ENCODE measurements at regions not wholly inside any gene's neighbourhood (a gene's known extent, or its start where the extent isn't known, plus 50 kb on each side); places are given as distances from the start of the nearest gene placed in this dataset.

DNA sequence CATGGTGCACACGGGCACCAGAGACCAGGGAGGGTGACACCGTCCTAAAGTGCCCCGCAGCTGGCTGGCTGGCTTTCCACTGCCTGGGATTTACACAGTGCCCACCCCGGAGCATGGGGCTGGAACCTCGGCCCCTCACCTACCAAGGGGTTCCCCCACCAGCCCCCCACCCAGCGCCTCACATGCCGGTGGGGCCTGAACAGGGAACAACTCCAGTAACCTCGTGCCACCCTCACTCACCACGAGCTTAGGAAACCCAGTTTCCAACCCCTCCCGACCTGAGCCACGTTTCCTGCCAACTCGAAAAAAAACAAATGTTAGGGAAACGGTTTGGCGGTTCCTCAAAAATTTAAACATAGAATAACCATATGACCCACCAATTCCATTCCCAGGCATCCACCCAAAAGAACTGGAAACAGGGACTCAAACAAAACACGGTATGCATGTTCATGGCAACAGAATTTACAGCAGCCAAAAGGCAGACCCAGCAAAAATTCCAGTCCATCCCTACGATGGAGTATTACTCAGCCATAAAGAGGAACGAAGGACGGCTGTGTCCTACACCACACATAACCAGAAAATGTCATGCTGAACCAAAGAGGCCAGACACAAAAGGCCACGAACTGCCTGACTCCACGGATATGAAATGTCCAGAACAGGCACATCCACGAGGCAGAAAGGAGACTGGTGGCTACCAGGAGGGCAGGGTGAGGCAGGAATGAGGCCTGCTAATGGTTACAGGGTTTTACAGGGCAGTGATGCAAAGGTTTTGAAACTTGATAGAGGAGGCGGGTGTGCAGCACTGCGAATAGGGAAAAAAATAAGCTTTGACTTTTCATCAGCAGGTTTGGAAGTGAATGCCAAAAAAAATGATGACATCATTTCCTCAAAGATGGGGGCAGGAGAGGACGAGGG lies 68.9 kb downstream of the NCOR2 start:
- H3K27ac ChIP-seq (ENCODE audit: low read length) = no peak overlapping the region

DNA sequence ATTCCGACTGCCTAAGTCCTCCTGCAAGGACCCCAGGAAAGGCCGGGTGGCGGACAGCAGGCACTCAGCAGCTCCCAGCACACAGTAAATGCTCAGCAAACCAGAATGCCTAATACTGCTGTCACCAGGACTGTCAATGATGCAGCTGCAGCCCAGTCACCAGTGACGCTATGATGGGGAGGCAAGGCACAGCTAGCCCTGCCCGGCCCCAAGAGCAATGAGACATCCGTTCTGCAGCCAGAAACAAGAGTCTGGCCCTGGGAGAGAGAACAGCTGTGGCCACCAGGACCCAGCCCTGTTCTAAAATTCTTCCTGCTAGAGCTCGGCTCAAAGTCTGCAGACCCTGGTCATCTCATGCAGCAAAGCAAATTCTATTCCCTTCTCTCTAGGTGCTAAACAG lies 69.8 kb downstream of the NCOR2 start:
- BruUV-seq (replicated peaks) = no TSS peak
- no peaks in the 10 kb centered on the region; the same call in 1 of the 2 replicates for H3K36me3 ChIP-seq (ENCODE audit: low read depth, low read length)
- DNase-seq (no peak), ATAC-seq (no peak)
- H3K27me3 ChIP-seq (ENCODE audit: low read length) = no peaks in the 10 kb centered on the region
- peaks cover 13% of the 10 kb centered on the region; the same call in 1 of the 2 replicates for H4K20me1 ChIP-seq (ENCODE audit: low read length)
- no peak overlapping the region for H3K9ac ChIP-seq (ENCODE audit: low read length)
- H2AFZ ChIP-seq (ENCODE audit: low read length) = no peak overlapping the region
- CTCF ChIA-PET = no interaction called here
- H3K4me3 ChIP-seq (ENCODE audit: low read length) = no peak overlapping the region
- POLR2A ChIA-PET (ENCODE audit: unreplicated experiment) = interaction anchor here (0.6 kb wide), 1 partner anchor 22 kb away, joined by 7 read pairs; no protein-coding TSS in a partner anchor
- intact Hi-C loops (cut with micrococcal nuclease) = no loop called here
- no peaks in the 10 kb centered on the region; the same call in 1 of the 2 replicates for H3K4me1 ChIP-seq (ENCODE audit: insufficient read depth, low read length)
- no peaks in the 10 kb centered on the region for H3K9me3 ChIP-seq (ENCODE audit: low read length)
- H3K79me2 ChIP-seq (ENCODE audit: low read length) = peaks cover 40% of the 10 kb centered on the region
- H3F3A ChIP-seq (ENCODE audit: low read length, unreplicated experiment) = no peaks in the 10 kb centered on the region
- TF ChIP-seq EZH2phosphoT487 (IDR thresholded peaks at IDR 0.05; ENCODE audit: borderline replicate concordance, low read length) = no peak
- TF ChIP-seq EZH2 (IDR thresholded peaks at IDR 0.05; ENCODE audit: low read length, unreplicated experiment) = no peak
- TF ChIP-seq, protein P1, sequence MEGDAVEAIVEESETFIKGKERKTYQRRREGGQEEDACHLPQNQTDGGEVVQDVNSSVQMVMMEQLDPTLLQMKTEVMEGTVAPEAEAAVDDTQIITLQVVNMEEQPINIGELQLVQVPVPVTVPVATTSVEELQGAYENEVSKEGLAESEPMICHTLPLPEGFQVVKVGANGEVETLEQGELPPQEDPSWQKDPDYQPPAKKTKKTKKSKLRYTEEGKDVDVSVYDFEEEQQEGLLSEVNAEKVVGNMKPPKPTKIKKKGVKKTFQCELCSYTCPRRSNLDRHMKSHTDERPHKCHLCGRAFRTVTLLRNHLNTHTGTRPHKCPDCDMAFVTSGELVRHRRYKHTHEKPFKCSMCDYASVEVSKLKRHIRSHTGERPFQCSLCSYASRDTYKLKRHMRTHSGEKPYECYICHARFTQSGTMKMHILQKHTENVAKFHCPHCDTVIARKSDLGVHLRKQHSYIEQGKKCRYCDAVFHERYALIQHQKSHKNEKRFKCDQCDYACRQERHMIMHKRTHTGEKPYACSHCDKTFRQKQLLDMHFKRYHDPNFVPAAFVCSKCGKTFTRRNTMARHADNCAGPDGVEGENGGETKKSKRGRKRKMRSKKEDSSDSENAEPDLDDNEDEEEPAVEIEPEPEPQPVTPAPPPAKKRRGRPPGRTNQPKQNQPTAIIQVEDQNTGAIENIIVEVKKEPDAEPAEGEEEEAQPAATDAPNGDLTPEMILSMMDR (conservative IDR thresholded peaks at IDR 0.05; ENCODE audit: low read depth, low read length) = no peak
- H3K27ac ChIP-seq (ENCODE audit: low read length) = no peak overlapping the region
- no peak overlapping the region for H3K4me2 ChIP-seq (ENCODE audit: low read length)
- H3K9me2 ChIP-seq (replicated peaks; ENCODE audit: low read length) = no peaks in the 10 kb centered on the region

More for the DNA sequence above, 68.9 kb downstream of the NCOR2 start:
- Histone ChIP-seq H3K36me3 (ENCODE audit: low read depth, low read length) (no peaks in the 10 kb centered on the region; the same call in 1 of the 2 replicates), H3K4me3 (ENCODE audit: low read length) (no peak overlapping the region), H3F3A (ENCODE audit: low read length, unreplicated experiment) (no peaks in the 10 kb centered on the region), H3K27me3 (ENCODE audit: low read length) (no peaks in the 10 kb centered on the region), H3K9me2 (replicated peaks; ENCODE audit: low read length) (no peaks in the 10 kb centered on the region), H3K4me2 (ENCODE audit: low read length) (no peak overlapping the region), H2AFZ (ENCODE audit: low read length) (no peak overlapping the region), H3K4me1 (ENCODE audit: insufficient read depth, low read length) (no peaks in the 10 kb centered on the region; the same call in 1 of the 2 replicates), H3K9me3 (ENCODE audit: low read length) (no peaks in the 10 kb centered on the region), H4K20me1 (ENCODE audit: low read length) (peaks cover 13% of the 10 kb centered on the region; the same call in 1 of the 2 replicates), H3K9ac (ENCODE audit: low read length) (no peak overlapping the region), H3K79me2 (ENCODE audit: low read length) (peaks cover 42% of the 10 kb centered on the region)
- intact Hi-C loops (cut with micrococcal nuclease) = no loop called here
- TF ChIP-seq, protein P1 (conservative IDR thresholded peaks at IDR 0.05; ENCODE audit: low read depth, low read length) = no peak
- TF ChIP-seq EZH2 (IDR thresholded peaks at IDR 0.05; ENCODE audit: low read length, unreplicated experiment) (no peak), EZH2phosphoT487 (IDR thresholded peaks at IDR 0.05; ENCODE audit: borderline replicate concordance, low read length) (no peak)
- BruUV-seq (replicated peaks) = no TSS peak
- ATAC-seq = no peak
- POLR2A ChIA-PET (ENCODE audit: unreplicated experiment) = no interaction called here
- CTCF ChIA-PET = no interaction called here
- no peak for DNase-seq

DNA sequence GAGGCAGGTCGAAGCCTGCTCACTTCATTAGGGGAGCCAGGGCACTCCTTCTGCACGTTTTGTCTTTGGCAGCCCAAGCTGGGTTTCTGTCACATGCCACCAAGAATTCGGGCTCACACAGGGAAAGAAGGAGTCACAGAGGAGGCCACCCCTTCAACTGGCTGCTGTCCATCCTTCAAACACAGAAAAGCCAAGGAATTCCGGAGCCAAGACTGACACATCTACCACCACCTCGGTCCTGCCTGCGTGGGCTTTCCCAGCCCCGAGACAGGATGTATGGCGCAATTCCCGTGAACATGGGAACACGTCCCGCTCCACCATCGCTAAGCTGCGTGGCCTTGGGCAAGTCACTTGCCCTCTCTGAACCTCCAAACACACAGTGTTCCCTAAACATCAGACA lies 70.4 kb downstream of the NCOR2 start:
- no peak for ATAC-seq
- peaks cover 13% of the 10 kb centered on the region; the same call in 1 of the 2 replicates for H4K20me1 ChIP-seq (ENCODE audit: low read length)
- DNase-seq = no peak
- ChIA-PET POLR2A (ENCODE audit: unreplicated experiment) (no interaction called here), CTCF (no interaction called here)
- H3K27me3 ChIP-seq (ENCODE audit: low read length) = no peaks in the 10 kb centered on the region
- no peaks in the 10 kb centered on the region; the same call in 1 of the 2 replicates for H3K4me1 ChIP-seq (ENCODE audit: insufficient read depth, low read length)
- no peak overlapping the region for H3K9ac ChIP-seq (ENCODE audit: low read length)
- intact Hi-C loops (cut with micrococcal nuclease) = no loop called here
- H3K36me3 ChIP-seq (ENCODE audit: low read depth, low read length) = no peaks in the 10 kb centered on the region; the same call in 1 of the 2 replicates
- H3K79me2 ChIP-seq (ENCODE audit: low read length) = peaks cover 40% of the 10 kb centered on the region
- no peaks in the 10 kb centered on the region for H3K9me3 ChIP-seq (ENCODE audit: low read length)
- H3K4me3 ChIP-seq (ENCODE audit: low read length) = no peak overlapping the region
- no TSS peak for BruUV-seq (replicated peaks)
- H2AFZ ChIP-seq (ENCODE audit: low read length) = no peak overlapping the region
- H3K9me2 ChIP-seq (replicated peaks; ENCODE audit: low read length) = no peaks in the 10 kb centered on the region
- H3K27ac ChIP-seq (ENCODE audit: low read length) = no peak overlapping the region
- H3K4me2 ChIP-seq (ENCODE audit: low read length) = no peak overlapping the region
- TF ChIP-seq EZH2 (IDR thresholded peaks at IDR 0.05; ENCODE audit: low read length, unreplicated experiment) = no peak
- TF ChIP-seq, protein P1 (conservative IDR thresholded peaks at IDR 0.05; ENCODE audit: low read depth, low read length) = no peak
- no peak for TF ChIP-seq EZH2phosphoT487 (IDR thresholded peaks at IDR 0.05; ENCODE audit: borderline replicate concordance, low read length)
- no peaks in the 10 kb centered on the region for H3F3A ChIP-seq (ENCODE audit: low read length, unreplicated experiment)

Data from PC-3 (cell line).